Cerebellar cortex (tissue), 1 donor: ENCODE measurements at regions not wholly inside any gene's neighbourhood (a gene's known extent, or its start where the extent isn't known, plus 50 kb on each side); places are given as distances from the start of the nearest gene placed in this dataset.

Experiments
- DNase-seq: peaks from one replicate; pipeline ENCODE4 v3.0.0-alpha.2; 2015; ENCODE audit warnings: low spot score

DNA sequence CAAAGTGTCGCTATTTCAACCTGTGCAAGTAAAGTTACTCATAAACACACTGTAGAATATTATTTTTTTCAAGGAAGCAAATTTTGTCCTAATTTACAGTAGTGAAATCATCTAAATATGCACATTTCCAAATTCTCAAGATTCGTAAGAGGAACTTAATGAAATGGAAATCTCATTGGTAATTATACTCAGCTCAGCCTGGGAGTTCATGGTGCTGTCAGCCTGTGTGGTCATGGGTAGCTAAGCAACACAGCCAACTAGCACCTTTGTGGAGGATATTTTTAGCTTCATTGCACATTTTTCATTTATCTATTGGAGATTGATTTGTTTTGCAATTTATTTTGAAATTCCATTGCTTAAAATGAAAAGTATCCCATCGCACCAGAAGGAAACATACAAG lies 975.7 kb upstream of the ZEB2 start:
- DNase-seq: no peak

GRCh38 chr2:145494441-145494840 lies 974.5 kb upstream of the ZEB2 start:
- DNase-seq: no peak

DNA sequence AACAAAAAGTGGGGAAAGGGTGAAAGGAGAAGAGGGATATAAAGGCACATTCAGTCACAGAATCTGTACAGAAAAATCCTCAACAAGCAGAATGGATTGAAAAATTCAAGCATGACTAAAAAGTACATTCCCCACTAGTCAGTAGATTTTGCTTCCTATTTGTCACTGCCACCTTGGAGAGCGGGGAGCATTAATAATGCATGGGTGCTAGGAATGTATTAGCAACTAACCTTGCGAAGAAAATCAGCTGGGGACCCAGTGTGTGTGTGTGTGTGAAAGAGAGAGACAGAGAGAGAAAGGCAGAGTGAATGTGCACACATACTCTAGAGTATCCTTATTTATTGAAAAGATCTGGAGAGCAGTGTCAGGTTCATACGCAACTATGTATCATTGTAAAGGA lies 968.7 kb upstream of the ZEB2 start:
- DNase-seq: no peak

DNA sequence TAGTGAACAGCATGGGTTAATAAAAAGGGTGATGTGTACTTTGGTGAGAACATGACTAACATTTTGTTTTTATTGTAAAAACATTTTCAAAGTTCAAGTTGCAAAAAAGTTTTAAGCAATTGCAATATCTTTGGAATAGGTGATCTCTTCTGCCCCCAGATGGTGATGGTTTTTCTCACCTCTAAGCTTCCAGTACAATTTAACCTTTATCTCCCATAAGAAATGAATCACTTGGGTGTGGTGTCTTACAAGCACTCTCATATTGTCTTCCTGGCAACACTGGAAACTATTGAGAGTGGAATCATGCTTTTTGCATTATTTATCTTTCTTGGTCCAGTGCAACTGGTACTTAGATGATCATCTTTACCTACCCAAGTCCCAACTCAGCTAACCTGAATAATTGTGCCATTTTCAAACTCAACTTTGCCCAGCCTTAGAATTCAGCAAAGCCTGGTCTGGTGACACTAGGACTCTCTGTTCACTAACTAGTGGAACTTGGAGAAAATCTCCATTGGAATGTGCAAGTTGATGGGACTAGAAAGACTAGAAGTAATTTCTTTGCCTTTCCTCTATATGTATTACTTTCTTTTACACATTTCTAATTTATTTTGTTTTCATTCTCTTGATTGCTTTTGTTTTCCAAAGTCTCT lies 964.7 kb upstream of the ZEB2 start:
- no peak for DNase-seq

GRCh38 chr2:145483854-145484253 lies 963.9 kb upstream of the ZEB2 start:
- DNase-seq: no peak

- no peak for DNase-seq
Measured at GRCh38 chr2:145481334-145481922, 961.5 kb upstream of the ZEB2 start.

DNA sequence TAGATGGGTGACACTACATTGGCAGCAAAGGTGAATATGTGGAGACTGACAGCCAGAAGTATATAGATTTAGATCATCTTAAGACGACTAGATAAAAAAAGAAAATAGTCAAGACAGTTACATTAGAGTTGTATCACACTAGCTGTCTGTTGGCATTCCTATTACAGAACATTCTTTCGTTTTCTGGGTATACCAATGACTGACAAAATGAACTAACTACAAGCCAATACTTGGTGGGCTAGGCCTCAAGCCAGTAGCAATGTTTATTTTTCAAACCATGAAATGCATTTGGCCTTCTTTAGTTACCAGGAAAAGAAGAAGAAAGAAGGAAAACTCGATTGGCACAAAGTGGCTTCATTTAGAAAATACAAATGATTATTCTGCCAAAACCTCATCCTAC lies 944.9 kb upstream of the ZEB2 start:
- DNase-seq: no peak

GRCh38 chr2:145460112-145460511 lies 940.2 kb upstream of the ZEB2 start:
- DNase-seq: no peak

DNA sequence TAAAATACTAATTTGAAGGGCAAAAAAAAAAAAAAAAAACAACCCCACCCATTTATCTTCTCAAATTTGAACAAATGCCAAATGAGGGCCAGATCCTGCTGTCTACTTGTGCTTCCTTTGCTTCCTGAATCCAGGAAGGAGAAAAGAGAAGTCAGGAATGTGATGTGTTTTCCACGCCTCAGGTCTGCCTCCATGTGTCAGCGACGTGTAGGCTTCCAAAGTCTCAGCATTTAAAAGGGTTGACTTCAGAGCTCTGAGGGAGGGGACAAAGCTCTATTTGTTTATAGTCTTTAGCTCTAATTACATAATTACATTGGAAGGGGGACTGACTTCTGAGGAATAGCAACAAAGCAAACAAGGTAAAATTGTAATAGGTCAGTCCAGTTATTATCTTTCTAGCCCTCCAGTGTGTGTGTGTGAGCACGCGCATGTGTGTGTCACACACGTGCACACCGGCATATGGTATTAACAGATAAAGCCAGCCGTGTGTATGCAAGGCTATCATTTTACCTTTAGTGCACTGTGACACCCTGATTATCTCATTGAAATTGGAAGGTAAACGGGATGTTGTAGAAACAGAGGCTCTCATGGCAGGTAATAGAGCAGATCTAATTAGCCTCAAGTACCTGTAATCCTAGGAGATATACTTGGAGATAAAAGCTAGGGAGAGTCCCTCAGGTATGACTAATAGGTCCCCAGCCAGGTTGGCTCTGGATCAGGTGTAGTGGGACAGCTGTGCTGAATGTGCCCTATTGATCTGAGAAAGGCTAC lies 911.4 kb upstream of the ZEB2 start:
- no peak for DNase-seq

DNA sequence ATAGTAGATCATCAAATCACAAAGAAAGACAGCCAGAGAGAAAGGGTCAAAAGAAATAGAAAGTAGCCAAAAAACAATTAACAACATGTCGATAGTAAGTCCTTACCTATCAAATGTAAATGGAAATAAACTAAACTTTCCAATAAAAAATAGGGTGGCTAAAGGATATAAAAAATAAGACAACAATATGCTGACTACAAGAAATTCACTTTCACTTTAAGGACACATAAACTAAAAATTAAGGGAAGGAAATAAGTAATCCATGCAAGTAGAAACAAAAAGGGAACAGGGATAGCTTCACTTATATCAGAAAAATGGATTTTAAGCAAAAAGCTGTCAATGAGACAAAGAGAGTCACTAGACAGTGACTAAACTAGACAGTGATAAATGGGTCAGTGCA lies 903.9 kb upstream of the ZEB2 start:
- no peak for DNase-seq

GRCh38 chr2:145422576-145422975 lies 902.7 kb upstream of the ZEB2 start:
- DNase-seq: no peak

DNA sequence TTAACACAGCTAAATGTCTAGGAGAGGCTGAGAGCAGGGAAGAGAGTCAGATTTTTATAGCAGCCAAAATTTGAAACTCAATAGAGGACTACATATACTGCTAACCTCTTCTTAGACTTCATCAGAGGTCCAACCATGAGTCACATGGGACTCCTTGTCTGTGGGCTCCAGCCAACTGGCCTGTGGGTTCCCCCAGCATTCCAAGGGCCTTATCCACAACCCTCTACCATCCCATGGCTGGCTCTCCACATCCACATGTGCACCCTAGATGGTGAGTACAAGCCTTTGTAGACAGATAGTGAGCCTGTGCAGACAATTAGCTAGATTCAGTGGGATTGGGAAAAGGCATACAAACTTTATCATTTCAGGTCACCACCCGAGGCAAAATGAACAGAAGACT lies 901.9 kb upstream of the ZEB2 start:
- no peak for DNase-seq

- DNase-seq: no peak
Measured at GRCh38 chr2:145416640-145417039, 896.7 kb upstream of the ZEB2 start.

DNA sequence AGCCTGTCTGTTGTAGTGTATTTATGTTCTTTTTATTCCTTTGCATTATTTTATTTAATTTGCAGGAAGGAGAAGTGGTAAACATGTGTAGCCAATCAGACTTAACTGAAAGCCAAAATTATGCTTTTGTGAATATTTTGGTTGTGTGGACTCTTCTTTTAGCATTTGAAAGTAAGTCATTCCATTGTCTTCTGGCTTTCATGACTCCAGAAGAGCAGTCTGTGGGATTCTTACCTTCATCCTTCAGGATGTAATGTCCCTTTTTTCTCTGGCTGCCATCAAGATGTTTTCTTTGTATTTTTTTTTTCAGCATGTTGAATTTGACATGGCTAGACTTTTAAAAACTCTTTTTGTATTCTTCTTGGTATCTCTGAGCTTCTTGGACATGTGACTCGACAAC lies 895.2 kb upstream of the ZEB2 start:
- no peak for DNase-seq

DNA sequence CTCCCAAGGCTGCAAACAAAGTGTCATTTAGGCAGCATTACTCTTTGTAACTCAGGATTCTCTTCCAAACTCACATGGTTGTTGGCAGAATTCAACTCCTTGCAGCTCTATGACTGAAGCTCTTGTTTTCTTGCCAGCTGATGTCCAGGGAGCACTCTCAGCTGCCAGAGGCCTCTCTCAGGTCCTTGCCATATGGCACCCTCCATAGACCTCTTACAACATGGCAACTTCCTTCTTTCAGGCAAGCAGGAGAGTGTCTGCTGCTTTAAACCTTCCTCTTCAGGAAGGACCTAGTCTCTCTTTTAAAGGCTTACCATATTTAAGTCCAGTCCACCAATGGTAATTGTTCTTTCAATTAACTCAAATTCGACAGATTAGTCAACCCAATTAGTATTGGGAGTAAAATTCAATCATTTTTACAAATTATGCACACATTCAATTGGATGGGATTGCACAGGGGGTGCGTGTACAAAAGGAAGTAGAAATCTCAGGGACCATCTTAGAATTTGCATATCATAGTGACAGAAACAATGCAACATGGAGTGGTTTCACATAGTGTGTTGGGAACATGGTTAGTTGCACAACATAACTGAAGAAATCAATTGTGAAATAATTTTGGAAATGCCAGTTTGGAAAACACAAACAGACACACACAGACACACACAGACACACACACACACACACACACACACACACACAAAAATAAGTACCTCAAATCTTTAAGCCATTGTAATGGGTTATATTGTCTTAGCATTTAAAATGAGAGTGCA lies 893.5 kb upstream of the ZEB2 start:
- no peak for DNase-seq

- DNase-seq: no peak
Measured at GRCh38 chr2:145412155-145412554, 892.2 kb upstream of the ZEB2 start.

- no peak for DNase-seq
Measured at GRCh38 chr2:145411493-145411892, 891.6 kb upstream of the ZEB2 start.

GRCh38 chr2:145410086-145410485 lies 890.2 kb upstream of the ZEB2 start:
- no peak for DNase-seq

GRCh38 chr2:145408980-145409379 lies 889.1 kb upstream of the ZEB2 start:
- no peak for DNase-seq

- DNase-seq: no peak
Measured at GRCh38 chr2:145404690-145405089, 884.8 kb upstream of the ZEB2 start.

DNA sequence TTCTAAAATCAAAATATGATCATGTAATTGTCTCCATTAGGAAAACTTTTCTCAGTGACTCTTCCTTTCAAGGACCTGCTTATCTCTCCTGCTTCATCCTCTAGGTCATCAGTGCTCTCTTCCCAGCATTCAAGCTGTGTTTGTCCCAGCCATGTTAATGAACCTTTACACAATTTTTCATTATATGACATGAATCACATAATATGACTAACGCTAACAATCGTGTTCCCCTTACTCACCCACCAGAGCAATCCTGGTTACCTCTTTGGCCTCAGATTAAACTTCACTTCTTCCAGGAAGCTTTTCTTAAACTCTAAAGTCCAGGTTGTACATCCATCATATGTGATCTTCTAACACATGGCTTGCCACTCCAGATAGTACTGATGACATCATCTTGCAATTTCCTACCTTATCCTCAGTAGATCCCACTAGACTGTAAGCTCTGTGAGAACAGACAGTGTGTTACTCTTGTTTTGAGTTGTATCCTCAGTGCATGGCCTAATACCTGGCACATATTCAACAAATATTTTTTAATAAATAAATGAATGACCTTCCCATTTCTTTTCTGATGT lies 882.9 kb upstream of the ZEB2 start:
- DNase-seq: no peak

GRCh38 chr2:145399131-145399530 lies 879.2 kb upstream of the ZEB2 start:
- DNase-seq: no peak
